Aorta (tissue), 5 donors: ENCODE measurements at regions not wholly inside any gene's neighbourhood (a gene's known extent, or its start where the extent isn't known, plus 50 kb on each side); places are given as distances from the start of the nearest gene placed in this dataset.

Experiments
- ATAC-seq: fragments of 200-7000 bp; cut with Tn5 transposase; one replicate; pipeline ENCODE4 v1.9.1; 2022; ENCODE audit warnings: moderate library complexity; ENCODE audit not compliant: low FRiP score
- DNase-seq, 2 donors: peaks; one replicate each; pipeline ENCODE4 v3.0.0-alpha.2; 2020
- H3K27ac ChIP-seq, 2 donors: one replicate each; pipeline ENCODE4 v1.5.1; 2013; ENCODE audit warnings: low read length in 2 of 2, mild to moderate bottlenecking in 2 of 2, moderate library complexity in 2 of 2, control low read depth in 1 of 2, inconsistent platforms in 1 of 2, low read depth in 1 of 2
- H3K27me3 ChIP-seq, 2 donors: one replicate each; pipeline ENCODE4 v1.6.1; 2013; ENCODE audit warnings: control low read depth in 1 of 2, low read length in 1 of 2, mild to moderate bottlenecking in 1 of 2, moderate library complexity in 1 of 2; ENCODE audit not compliant: insufficient read depth in 2 of 2, control insufficient read depth in 1 of 2
- H3K36me3 ChIP-seq, 2 donors: one replicate each; pipeline ENCODE4 v1.6.1; 2013; ENCODE audit warnings: control low read depth in 1 of 2, low read length in 1 of 2, mild to moderate bottlenecking in 1 of 2; ENCODE audit not compliant: insufficient read depth in 2 of 2, control insufficient read depth in 1 of 2
- H3K4me1 ChIP-seq, 2 donors: one replicate each; pipeline ENCODE4 v1.6.1; 2013; ENCODE audit warnings: low read length in 2 of 2, control low read depth in 1 of 2, mild to moderate bottlenecking in 1 of 2, moderate library complexity in 1 of 2; ENCODE audit not compliant: insufficient read depth in 2 of 2, control insufficient read depth in 1 of 2
- H3K4me3 ChIP-seq, 2 donors: one replicate each; pipeline ENCODE4 v1.5.1; 2013; ENCODE audit warnings: low read length in 2 of 2, control low read depth in 1 of 2, mild to moderate bottlenecking in 1 of 2
- H3K9me3 ChIP-seq: one replicate; pipeline ENCODE4 v1.6.1; 2013; ENCODE audit warnings: mild to moderate bottlenecking, low read length; ENCODE audit not compliant: control insufficient read depth
- WGBS, 2 donors: extraction: QIAGEN DNeasy Blood & Tissue Kit; methylation state at CpG; one replicate each; pipeline ENCODE4 v1.1.7; 2013; 5-methylcytosine and 5-hydroxymethylcytosine counted together
- intact Hi-C, 2 donors: fragments of 100-400 bp; cut with DNase I; formaldehyde crosslinking; loops; one replicate each; pipeline versions ENCODE4 v1.14.2 to v1.15.0; 2022
- donor health status: healthy with polysubstance abuse.
- donor health status: Bipolar disorder and iron deficiency.
- donor health status: DM: no; HTN: no; CAD: no.
- donor health status: DM: no; HTN: no; CAD: no.
- donor health status: DM: yes; HTN: yes; CAD: no.

DNA sequence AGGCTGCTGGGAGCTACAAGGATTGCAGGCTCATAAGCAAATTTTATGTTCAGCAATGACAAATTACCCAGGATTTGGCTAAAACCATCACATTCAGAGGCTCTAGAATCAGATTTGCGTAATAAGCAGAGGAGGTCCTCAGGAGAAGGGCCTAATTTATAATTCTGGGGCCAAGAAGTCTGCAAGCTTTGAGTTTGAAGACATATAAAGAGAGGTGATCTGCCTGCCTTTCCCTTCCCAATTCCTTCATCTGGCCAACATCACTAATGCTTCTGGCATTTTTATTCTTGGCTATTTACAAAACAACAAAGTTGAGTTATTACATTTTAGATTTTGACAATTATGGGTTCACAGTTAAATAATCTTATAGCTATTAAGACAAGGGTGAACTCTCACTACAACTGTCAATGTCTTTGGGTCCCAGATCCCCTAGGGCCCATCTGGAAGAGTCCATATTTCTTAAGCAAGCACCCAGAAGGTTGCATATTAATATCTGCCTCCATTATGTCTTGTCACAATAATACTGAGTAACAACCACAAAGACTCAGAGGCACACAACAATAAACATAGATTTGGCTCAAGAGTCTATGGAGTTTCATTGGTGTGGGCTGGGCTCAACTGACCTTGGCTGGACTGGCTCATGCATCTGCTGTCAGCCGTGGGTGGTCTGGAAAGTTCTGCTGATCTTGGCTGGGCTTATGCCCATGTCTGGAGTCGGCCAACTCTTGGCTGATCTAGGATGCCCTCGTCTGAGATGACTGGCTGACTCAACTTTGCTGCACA is 67.2 kb upstream of the CD82 start:
- peaks cover 0 to 2% of the 10 kb centered on the region in 2 donors for H3K27me3 ChIP-seq
- DNase-seq (no peak), ATAC-seq (peak; percentile 23)
- no peaks in the 10 kb centered on the region for H3K36me3 ChIP-seq
- H3K27ac ChIP-seq: no peak overlapping the region
- no peaks in the 10 kb centered on the region for H3K4me1 ChIP-seq
- WGBS, 2 donors: 32 to 34% methylated on average over 4 of the region's 4 CpGs
- H3K4me3 ChIP-seq: no peak overlapping the region
- intact Hi-C loops: no loop called here
- H3K9me3 ChIP-seq: no peaks in the 10 kb centered on the region

DNA sequence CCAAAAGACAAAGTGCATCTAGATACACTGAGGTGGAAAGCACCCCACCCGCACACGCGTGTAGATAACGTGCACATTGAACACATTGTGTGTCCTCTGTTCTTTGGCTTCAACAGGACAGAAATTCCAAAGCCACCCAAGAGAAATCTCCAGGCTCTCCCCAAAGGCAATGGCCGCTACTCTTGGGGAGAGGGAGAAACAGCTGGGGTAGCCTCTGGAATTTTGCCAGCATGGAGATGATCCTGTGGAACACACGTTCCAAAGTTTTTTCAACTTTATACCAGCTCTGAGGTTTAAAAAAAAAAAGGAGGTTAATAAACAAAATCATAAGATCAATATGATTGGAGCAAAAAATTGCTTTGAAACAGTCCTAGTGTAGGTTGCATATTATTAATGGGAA is 63.0 kb upstream of the CD82 start:
- 82 to 85% methylated on average over 6 of the region's 6 CpGs for WGBS, 2 donors

DNA sequence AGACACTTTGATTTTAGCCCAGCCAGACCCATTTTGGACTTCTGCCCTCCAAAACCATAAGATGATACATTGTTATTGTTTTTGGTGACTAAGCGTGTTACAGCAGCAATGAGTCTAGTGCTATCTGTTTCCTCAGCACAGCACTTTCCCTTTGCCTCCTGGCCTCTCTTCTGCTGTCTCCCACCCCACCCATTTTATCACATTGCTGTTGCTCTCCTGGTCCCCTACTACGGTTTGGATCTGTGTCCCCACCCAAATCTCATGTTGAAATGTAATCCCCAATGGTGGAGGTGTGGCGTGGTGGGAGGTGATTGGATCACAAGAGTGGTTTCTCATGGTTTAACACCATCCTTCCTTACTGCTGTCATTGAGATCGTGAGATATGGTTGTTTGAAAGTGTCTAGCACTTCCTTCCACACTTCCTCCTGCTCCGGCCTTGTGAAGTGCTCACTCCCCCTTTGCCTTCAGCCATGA is 59.8 kb upstream of the CD82 start:
- Histone ChIP-seq H3K27me3 (no peaks in the 10 kb centered on the region), H3K27ac (no peak overlapping the region), H3K4me3 (no peak overlapping the region), H3K9me3 (peaks cover 2% of the 10 kb centered on the region), H3K4me1 (no peaks in the 10 kb centered on the region), H3K36me3 (no peaks in the 10 kb centered on the region)
- DNase-seq (no peak), ATAC-seq (no peak)
- intact Hi-C loops: no loop called here
- 72 to 74% methylated on average over 5 of the region's 5 CpGs for WGBS, 2 donors

More for the DNA sequence above, 63.0 kb upstream of the CD82 start:
- Histone ChIP-seq H3K4me3 (no peak overlapping the region), H3K27ac (no peak overlapping the region), H3K27me3 (no peaks in the 10 kb centered on the region), H3K36me3 (no peaks in the 10 kb centered on the region), H3K4me1 (no peaks in the 10 kb centered on the region), H3K9me3 (peaks cover 2% of the 10 kb centered on the region)
- no peak for ATAC-seq
- DNase-seq: no peak
- intact Hi-C loops: no loop called here

DNA sequence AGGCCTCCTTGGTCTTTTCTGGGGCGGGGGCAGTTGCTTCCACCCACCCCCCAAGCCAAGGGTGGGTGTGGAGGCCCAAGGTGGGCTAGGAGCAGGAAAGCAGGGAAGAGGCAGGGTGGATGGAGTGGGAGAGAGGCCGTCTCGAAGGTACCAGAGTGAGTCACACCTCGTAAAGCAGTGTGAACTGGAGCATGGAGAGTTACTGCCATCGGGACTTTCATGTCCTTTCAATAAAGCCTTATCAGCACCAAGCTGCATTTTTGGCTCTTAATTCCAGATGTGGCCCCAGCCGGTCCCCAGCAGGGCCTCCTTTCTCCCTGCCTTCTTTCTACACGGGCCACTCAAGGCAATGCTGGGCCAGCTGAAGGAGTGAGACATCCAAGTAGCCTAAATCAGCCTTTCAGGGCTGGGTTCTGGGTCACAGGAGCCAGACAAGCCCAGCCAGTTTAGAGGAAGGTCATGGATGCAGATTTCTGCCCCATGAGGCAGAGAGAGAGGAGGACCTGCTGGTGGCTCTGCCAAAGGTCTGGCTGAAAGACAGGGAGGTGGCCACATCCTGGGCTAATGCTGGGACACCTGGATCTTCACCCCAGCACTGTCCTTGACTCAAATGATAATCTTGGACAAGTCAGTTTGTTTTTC is 59.0 kb upstream of the CD82 start:
- Histone ChIP-seq H3K4me3 (no peak overlapping the region), H3K36me3 (no peaks in the 10 kb centered on the region), H3K27ac (no peak overlapping the region), H3K27me3 (no peaks in the 10 kb centered on the region), H3K4me1 (no peaks in the 10 kb centered on the region), H3K9me3 (peaks cover 2% of the 10 kb centered on the region)
- ATAC-seq: no peak
- no peak for DNase-seq
- WGBS, 2 donors: 45 to 48% methylated on average over 7 of the region's 7 CpGs
- intact Hi-C loops: no loop called here

DNA sequence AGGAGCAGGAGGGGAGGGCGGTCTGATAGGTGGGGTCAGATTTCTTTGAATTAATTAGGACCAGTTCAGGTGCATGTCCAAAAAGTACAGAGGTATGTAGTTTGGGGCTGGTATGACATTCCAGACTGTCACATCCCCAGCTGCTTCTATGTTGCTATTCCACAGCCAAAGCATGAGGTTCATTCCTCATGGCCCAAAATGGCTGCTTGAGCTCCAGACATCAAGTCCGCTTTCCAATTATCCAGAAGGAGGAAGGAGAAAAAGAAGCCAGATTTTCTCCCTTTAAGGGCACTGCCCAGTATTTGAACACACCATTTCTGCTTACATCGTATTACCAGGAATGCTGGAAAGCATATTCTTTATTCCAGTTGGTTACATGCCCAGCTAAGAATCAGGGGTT is 58.0 kb upstream of the CD82 start:
- Histone ChIP-seq H3K36me3 (no peaks in the 10 kb centered on the region), H3K4me3 (no peak overlapping the region), H3K9me3 (peaks cover 2% of the 10 kb centered on the region), H3K27me3 (no peaks in the 10 kb centered on the region), H3K4me1 (no peaks in the 10 kb centered on the region), H3K27ac (no peak overlapping the region)
- no peak for ATAC-seq
- 72 to 81% methylated on average over 3 of the region's 3 CpGs for WGBS, 2 donors
- intact Hi-C loops: no loop called here
- no peak for DNase-seq

DNA sequence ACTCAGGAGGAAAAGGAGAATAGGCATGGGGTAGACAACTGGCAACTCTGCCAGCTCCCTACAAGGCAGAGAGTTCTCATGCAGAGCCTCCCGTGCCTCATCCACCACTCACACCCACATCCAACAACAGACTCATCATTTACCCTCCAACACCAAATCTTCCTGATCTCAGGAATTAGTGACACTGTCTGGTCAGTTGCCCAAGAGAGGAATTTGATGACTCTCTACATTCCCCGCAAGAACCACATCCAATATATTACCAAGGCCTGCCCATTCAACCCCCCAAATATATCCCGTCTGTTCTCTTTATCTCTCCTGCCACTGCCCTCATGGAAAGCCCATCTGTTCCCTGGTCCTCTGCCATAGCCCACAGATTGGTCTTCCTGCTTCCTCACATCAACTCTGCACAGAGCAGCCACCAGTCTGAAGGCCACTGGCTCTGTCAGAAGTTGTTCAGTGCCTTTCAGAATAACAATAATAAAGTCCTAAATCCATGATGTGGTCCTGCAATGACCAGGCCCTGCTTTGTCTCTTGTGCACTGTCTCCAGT is 57.5 kb upstream of the CD82 start:
- 80% methylated on average over 3 of the region's 3 CpGs for WGBS, 2 donors

DNA sequence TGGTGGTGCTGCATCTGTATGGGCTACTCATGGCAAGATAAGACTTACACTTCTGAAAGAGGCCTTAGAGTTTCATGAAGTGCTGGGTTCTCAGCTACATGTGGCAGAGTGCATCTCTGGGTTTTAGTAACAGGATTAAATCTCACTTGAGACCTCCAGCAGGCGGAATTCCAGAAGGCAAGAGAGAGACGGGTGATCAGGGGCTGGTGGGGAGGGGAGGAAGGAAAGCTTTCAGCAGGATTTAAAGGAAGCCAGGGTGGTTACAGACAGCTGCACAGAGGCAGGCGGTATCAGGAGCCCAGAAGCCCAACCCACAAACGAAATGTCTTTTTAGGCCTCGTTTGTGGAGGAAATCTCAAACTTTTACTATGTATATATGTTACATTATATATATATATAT is 56.2 kb upstream of the CD82 start:
- H3K9me3 ChIP-seq: peaks cover 2% of the 10 kb centered on the region
- no peak overlapping the region for H3K4me3 ChIP-seq
- H3K36me3 ChIP-seq: no peaks in the 10 kb centered on the region
- H3K27me3 ChIP-seq: no peaks in the 10 kb centered on the region
- no peak for DNase-seq
- WGBS, 2 donors: 39 to 58% methylated on average over 5 of the region's 5 CpGs
- no peak for ATAC-seq
- intact Hi-C loops: no loop called here
- no peaks in the 10 kb centered on the region for H3K4me1 ChIP-seq
- no peak overlapping the region for H3K27ac ChIP-seq

More for the DNA sequence above, 57.5 kb upstream of the CD82 start:
- intact Hi-C loops: no loop called here
- Histone ChIP-seq H3K9me3 (peaks cover 2% of the 10 kb centered on the region), H3K4me3 (no peak overlapping the region), H3K27ac (no peak overlapping the region), H3K36me3 (no peaks in the 10 kb centered on the region), H3K27me3 (no peaks in the 10 kb centered on the region), H3K4me1 (no peaks in the 10 kb centered on the region)
- DNase-seq: no peak
- ATAC-seq: no peak

DNA sequence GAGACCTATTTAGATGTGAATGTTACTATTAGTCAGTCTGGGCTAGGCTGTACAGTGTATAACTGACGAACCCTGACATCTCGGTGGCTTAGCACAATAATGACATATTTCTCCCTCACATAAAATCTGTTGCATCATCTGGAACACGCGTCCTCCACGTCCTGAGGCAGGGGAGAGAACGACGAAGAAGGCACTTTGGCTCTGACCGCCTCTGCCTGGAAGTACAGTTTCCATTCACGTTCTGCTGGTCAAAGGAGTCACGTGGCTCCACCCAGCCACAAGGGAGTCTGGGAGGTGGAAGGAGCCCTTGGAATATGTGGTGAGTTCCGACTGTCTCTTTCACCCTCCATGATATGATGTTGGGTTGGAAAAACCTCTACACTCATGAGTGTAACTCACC is 55.1 kb upstream of the CD82 start:
- WGBS, 2 donors: 72 to 79% methylated on average over 11 of the region's 11 CpGs
- H3K4me1 ChIP-seq: no peaks in the 10 kb centered on the region
- ATAC-seq (no peak), DNase-seq (no peak)
- no peaks in the 10 kb centered on the region for H3K9me3 ChIP-seq
- no peak overlapping the region for H3K27ac ChIP-seq
- no peak overlapping the region for H3K4me3 ChIP-seq
- intact Hi-C loops: no loop called here
- no peaks in the 10 kb centered on the region for H3K27me3 ChIP-seq
- H3K36me3 ChIP-seq: no peaks in the 10 kb centered on the region

DNA sequence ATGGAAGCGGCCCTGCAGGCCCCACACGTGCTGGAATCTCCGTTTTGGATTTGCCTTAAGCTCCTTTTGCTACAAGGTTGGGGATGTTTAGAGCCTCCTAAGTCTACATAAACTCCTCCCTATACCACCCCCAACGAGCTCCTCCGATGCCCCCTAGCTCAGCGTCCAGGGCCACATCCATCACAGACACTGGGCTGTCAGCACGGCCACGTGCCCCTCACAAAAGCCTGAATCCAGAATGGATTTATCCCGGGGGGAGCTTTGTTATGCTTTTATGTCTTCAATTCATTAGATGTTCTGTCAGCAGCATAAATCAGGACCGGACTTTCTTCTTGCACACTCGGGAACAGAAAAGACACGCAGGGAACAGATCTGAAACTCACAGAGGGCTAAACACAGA is 52.6 kb upstream of the CD82 start:
- DNase-seq: no peak
- H3K36me3 ChIP-seq: no peaks in the 10 kb centered on the region
- no peak overlapping the region for H3K4me3 ChIP-seq
- intact Hi-C loops: no loop called here
- H3K27ac ChIP-seq: no peak overlapping the region
- no peak for ATAC-seq
- no peaks in the 10 kb centered on the region for H3K9me3 ChIP-seq
- H3K27me3 ChIP-seq: no peaks in the 10 kb centered on the region
- WGBS, 2 donors: 20 to 30% methylated on average over 12 of the region's 12 CpGs
- no peaks in the 10 kb centered on the region for H3K4me1 ChIP-seq
